NCI-H1417 (cell line): ENCODE measurements at regions not wholly inside any gene's neighbourhood (a gene's known extent, or its start where the extent isn't known, plus 50 kb on each side); places are given as distances from the start of the nearest gene placed in this dataset.

Experiments
- DNase-seq, 3 experiments: peaks; one replicate each; lab custom pipeline; 2025; lab: John Stamatoyannopoulos, UW

GRCh38 chr4:166635367-166635766, 598.9 kb downstream of the SPOCK3 start:
- DNase-seq: no peak

- DNase-seq: no peak
These were observed 596.5 kb downstream of the SPOCK3 start for GRCh38 chr4:166637816-166638215.

- no peak for DNase-seq
These were observed 579.1 kb downstream of the SPOCK3 start for GRCh38 chr4:166655231-166655630.

GRCh38 chr4:166655705-166656104, 578.6 kb downstream of the SPOCK3 start:
- no peak for DNase-seq

GRCh38 chr4:166657261-166657660, 577.0 kb downstream of the SPOCK3 start:
- DNase-seq: no peak

- no peak for DNase-seq
These were observed 575.7 kb downstream of the SPOCK3 start for GRCh38 chr4:166658585-166658984.

GRCh38 chr4:166662266-166662843, 571.9 kb downstream of the SPOCK3 start:
- peak in 1 of 3 experiments; percentile 57 for DNase-seq

GRCh38 chr4:166670341-166670740, 564.0 kb downstream of the SPOCK3 start:
- DNase-seq: no peak

GRCh38 chr4:166673911-166674310, 560.4 kb downstream of the SPOCK3 start:
- DNase-seq: no peak

GRCh38 chr4:166675411-166675810, 558.9 kb downstream of the SPOCK3 start:
- no peak for DNase-seq

- DNase-seq: no peak
These were observed 553.5 kb downstream of the SPOCK3 start for GRCh38 chr4:166680796-166681195.

GRCh38 chr4:166682200-166682599, 552.1 kb downstream of the SPOCK3 start:
- no peak for DNase-seq
